Fibroblast of pulmonary artery (primary cell): ENCODE measurements at regions not wholly inside any gene's neighbourhood (a gene's known extent, or its start where the extent isn't known, plus 50 kb on each side); places are given as distances from the start of the nearest gene placed in this dataset.

Experiments used
- DNase-seq: peaks from one replicate; pipeline ENCODE4 v3.0.0-alpha.2; 2010; ENCODE audit warnings: low read depth
- H3K4me3 ChIP-seq: replicated peaks from 2 replicates; pipeline ENCODE4 v1.5.1; 2011; ENCODE audit warnings: low read depth, mild to moderate bottlenecking, control low read depth, low read length, moderate library complexity
- TF ChIP-seq, protein P1 (sequence below): IDR thresholded peaks from 2 replicates; pipeline ENCODE4 v1.5.1; 2011; ENCODE audit warnings: mild to moderate bottlenecking, control low read depth, low read length, inconsistent platforms; ENCODE audit errors: missing control alignments

DNA sequence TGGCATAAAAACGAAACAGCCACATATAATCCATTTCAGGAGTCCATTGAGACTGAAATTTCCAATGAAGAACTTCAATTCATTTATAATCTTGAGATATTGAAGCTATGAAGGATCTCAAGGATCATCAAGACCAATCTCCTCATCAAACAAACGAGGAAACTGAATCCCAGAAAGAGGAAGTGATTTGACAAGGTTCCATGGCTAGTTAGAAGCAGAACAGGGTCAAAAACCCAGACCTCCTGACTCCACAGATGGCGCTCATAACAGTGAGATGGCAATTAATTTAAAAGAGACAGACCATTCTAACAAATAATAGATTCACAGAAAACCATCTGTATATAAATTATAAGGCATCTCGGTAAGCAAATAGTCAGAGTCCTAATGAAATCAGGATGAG lies 229.7 kb downstream of the KCTD12 start:
- no peak for DNase-seq
- H3K4me3 ChIP-seq = no peak overlapping the region
- TF ChIP-seq, protein P1, sequence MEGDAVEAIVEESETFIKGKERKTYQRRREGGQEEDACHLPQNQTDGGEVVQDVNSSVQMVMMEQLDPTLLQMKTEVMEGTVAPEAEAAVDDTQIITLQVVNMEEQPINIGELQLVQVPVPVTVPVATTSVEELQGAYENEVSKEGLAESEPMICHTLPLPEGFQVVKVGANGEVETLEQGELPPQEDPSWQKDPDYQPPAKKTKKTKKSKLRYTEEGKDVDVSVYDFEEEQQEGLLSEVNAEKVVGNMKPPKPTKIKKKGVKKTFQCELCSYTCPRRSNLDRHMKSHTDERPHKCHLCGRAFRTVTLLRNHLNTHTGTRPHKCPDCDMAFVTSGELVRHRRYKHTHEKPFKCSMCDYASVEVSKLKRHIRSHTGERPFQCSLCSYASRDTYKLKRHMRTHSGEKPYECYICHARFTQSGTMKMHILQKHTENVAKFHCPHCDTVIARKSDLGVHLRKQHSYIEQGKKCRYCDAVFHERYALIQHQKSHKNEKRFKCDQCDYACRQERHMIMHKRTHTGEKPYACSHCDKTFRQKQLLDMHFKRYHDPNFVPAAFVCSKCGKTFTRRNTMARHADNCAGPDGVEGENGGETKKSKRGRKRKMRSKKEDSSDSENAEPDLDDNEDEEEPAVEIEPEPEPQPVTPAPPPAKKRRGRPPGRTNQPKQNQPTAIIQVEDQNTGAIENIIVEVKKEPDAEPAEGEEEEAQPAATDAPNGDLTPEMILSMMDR = no peak

DNA sequence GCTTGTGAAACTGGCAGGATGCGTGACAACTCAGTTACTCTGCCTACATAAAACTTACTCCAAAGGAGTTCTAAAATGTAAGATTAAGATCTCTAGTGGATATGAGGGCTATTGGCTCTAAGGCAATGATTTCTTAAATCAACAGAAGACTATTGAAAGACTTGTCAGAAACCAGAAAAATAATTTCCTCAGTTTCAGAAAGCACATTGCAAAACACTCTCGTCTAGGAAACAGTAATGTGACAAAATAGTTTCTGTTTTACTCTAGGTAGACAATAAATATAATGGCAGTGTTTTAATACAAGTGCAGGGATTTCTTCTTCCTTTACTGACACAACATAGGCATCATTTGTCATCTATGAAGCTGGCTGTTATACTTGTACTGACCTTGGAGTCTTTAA lies 230.1 kb downstream of the KCTD12 start:
- TF ChIP-seq, protein P1 = no peak
- no peak overlapping the region for H3K4me3 ChIP-seq
- DNase-seq = no peak

DNA sequence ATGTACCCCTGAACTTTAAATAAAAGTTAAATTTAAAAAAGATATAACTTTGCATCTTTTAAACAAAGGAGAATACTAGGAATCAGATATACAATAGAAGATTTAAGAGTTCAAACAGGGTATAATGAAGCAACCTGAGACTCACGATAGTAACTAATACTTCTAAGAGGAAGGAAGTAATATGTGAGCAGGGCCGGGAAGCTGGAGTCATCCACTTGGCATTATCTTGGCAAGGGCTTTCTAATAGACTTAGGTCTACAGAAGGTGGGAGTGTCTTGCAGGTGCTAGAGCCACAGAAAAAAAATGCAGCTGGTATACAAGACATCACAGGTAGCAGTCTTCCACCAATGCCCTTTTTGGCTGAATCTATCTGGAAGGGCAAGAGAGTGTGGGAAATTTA lies 231.9 kb downstream of the KCTD12 start:
- TF ChIP-seq, protein P1 = no peak
- no peak for DNase-seq

DNA sequence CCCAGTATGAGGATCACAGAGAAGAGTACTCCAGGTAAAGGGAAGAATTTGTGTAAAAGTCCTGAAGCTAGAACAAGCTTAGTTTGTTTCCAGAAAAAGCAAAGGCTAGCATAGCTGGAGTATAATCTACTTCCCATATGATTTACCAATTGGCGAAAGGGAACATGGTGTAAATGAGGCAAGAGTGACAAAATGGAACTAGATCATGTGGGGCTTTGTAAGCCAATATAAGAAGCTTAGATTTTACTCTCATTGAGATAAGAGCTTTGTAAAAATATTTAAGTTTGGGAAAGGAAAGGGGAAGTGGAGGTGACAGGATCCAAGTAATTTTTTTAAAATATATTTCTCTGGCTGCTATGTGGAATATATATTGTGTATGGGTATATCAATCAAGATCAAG lies 234.9 kb downstream of the KCTD12 start:
- no peak for DNase-seq
- no peak overlapping the region for H3K4me3 ChIP-seq
- TF ChIP-seq, protein P1 = no peak

More for the DNA sequence above, 231.9 kb downstream of the KCTD12 start:
- H3K4me3 ChIP-seq = no peak overlapping the region

DNA sequence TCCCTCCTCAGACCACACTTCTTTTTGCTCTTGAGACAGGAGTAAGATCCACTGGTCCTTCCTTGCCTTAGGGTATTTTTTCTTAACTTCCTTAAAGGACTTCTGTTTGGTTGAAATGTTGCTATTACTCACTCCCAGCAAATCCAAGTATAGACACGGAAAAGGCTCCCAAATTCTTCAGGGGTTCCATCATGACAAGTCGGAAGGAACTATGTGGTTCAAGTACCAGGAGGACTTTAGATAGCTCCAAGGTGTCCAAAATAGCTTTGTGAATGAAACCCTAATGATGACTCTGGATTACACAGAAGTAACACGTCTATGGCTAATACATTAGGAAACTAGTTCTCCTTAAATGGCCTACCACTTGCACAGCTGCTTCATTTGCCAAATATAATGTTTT lies 238.7 kb downstream of the KCTD12 start:
- H3K4me3 ChIP-seq = no peak overlapping the region
- TF ChIP-seq, protein P1 = no peak
- DNase-seq = no peak

DNA sequence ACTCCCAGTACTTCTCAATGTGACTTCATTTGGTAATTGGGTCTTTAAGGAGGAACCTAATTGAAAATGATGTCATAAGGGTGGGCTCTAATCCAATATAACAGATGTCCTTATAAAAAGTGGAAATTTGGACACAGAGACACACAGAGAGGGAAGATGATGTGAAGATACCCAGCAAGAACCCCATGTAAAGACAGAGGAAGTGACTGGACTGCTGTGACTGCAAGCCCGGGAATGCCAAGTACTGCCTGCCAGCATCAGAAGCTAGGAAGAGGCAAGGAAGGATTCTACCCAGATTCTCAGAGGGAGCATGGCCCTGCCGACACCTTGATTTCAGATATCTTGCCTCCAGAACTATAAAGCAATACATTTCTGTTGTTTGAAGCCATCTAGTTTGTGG lies 239.3 kb downstream of the KCTD12 start:
- DNase-seq = no peak
- TF ChIP-seq, protein P1 = no peak
- no peak overlapping the region for H3K4me3 ChIP-seq

DNA sequence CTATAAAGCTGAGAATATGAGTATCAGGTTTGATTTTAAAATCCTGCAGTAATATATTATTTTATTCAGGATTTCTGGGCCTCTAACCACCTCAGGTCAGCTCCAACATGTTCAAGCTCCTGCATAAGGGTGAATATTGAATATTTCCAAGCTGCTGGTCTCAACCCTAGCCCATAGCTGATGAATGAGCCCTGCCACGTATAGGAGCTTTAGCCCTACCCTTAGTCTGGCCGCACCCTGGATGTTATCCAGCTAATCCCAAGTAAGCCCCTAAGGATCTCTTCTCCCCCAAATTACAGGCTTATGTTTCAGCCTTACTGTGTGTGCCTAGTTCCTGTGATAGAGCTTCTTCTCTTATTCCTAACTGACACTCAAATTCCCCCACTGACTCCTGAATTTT lies 240.6 kb downstream of the KCTD12 start:
- DNase-seq = no peak
- no peak overlapping the region for H3K4me3 ChIP-seq
- TF ChIP-seq, protein P1 = no peak
